GM23338 (cell line): ENCODE measurements at regions not wholly inside any gene's neighbourhood (a gene's known extent, or its start where the extent isn't known, plus 50 kb on each side); places are given as distances from the start of the nearest gene placed in this dataset.
"Not testable (repeated sequence)": the region's sequence is repeated elsewhere in the genome, so short reads cannot be mapped to it uniquely, and the experiment has no call there.

ENCODE experiments used
- ATAC-seq: fragments of 200-7000 bp; cut with Tn5 transposase; 3 replicates; pipeline ENCODE4 v1.9.1; 2020
- DNase-seq: peaks from one replicate; pipeline ENCODE4 v3.0.0-alpha.2; 2015; ENCODE audit warnings: low spot score
- H2AFZ ChIP-seq: fragments of 200-600 bp; sonication (generic); 2 replicates; pipeline ENCODE4 v1.8.0; 2016; ENCODE audit warnings: antibody characterized with exemption, mild to moderate bottlenecking, moderate library complexity
- H3F3A ChIP-seq: fragments of 200-600 bp; sonication (generic); replicated peaks from 2 replicates; pipeline ENCODE4 v1.8.0; 2017; ENCODE audit warnings: antibody characterized with exemption, mixed run types, low read depth
- H3K27ac ChIP-seq: fragments of 200-600 bp; sonication (generic); 2 replicates; pipeline ENCODE4 v1.6.1; 2016; ENCODE audit warnings: low read depth
- H3K27me3 ChIP-seq: fragments of 200-600 bp; sonication (generic); 2 replicates; pipeline ENCODE4 v1.8.0; 2016; ENCODE audit warnings: mild to moderate bottlenecking, mixed run types, moderate library complexity; ENCODE audit not compliant: insufficient read depth
- H3K36me3 ChIP-seq: fragments of 200-600 bp; sonication (generic); 2 replicates; pipeline ENCODE4 v1.8.0; 2016; ENCODE audit warnings: mild to moderate bottlenecking; ENCODE audit not compliant: insufficient read depth
- H3K4me1 ChIP-seq: fragments of 200-600 bp; sonication (generic); 2 replicates; pipeline ENCODE4 v1.8.0; 2016; ENCODE audit warnings: mild to moderate bottlenecking, moderate library complexity; ENCODE audit not compliant: insufficient read depth
- H3K4me2 ChIP-seq: fragments of 200-600 bp; sonication (generic); 2 replicates; pipeline ENCODE4 v1.7.1; 2017; ENCODE audit warnings: mixed run types
- H3K4me3 ChIP-seq: fragments of 200-600 bp; sonication (generic); 2 replicates; pipeline ENCODE4 v1.6.1; 2016; ENCODE audit warnings: mixed run types
- H3K79me2 ChIP-seq: fragments of 200-600 bp; sonication (generic); replicated peaks from 2 replicates; pipeline ENCODE4 v1.8.0; 2017; ENCODE audit warnings: mild to moderate bottlenecking; ENCODE audit not compliant: insufficient read depth
- H3K9me2 ChIP-seq: fragments of 200-600 bp; sonication (generic); 2 replicates; pipeline ENCODE4 v1.8.0; 2017; ENCODE audit not compliant: insufficient read depth
- H4K20me1 ChIP-seq: fragments of 200-600 bp; sonication (generic); replicated peaks from 2 replicates; pipeline ENCODE4 v1.8.0; 2017; ENCODE audit warnings: mild to moderate bottlenecking; ENCODE audit not compliant: insufficient read depth
- H3K27ac Mint-ChIP-seq: 2 replicates; pipeline ENCODE4 v1.8.0; 2020; ENCODE audit warnings: inconsistent platforms, mild to moderate bottlenecking, moderate library complexity, mixed read lengths
- H3K27me3 Mint-ChIP-seq: 3 replicates; pipeline ENCODE4 v1.8.0; 2022; ENCODE audit warnings: low read depth, mild to moderate bottlenecking, moderate library complexity, mixed read lengths, inconsistent platforms; ENCODE audit not compliant: insufficient read depth, poor library complexity
- H3K36me3 Mint-ChIP-seq: 3 replicates; pipeline ENCODE4 v1.8.0; 2021; ENCODE audit warnings: low read depth, mild to moderate bottlenecking, inconsistent platforms, moderate library complexity, mixed read lengths
- H3K4me1 Mint-ChIP-seq: 3 replicates; pipeline ENCODE4 v1.8.0; 2020; ENCODE audit warnings: mild to moderate bottlenecking, inconsistent platforms, mixed read lengths
- H3K4me3 Mint-ChIP-seq: 3 replicates; pipeline ENCODE4 v1.8.0; 2021; ENCODE audit warnings: moderate library complexity, mild to moderate bottlenecking, inconsistent platforms, mixed read lengths
- H3K9me3 Mint-ChIP-seq: 3 replicates; pipeline ENCODE4 v1.8.0; 2020; ENCODE audit warnings: moderate library complexity, mild to moderate bottlenecking, inconsistent platforms, mixed read lengths
- ZNF331 ChIP-seq: fragments of 250-450 bp; sonication (Bioruptor Pico); IDR thresholded peaks from 2 replicates; pipeline ENCODE4 v1.5.0; 2020; ENCODE audit warnings: low read depth, mild to moderate bottlenecking, moderate library complexity
- TF ChIP-seq, protein P1 (sequence below): fragments of 250-450 bp; sonication (Bioruptor Pico); IDR thresholded peaks from 2 replicates; pipeline ENCODE4 v1.5.0; 2020; ENCODE audit warnings: mild to moderate bottlenecking, moderate library complexity
- TF ChIP-seq, protein P2 (sequence below), 2 experiments: fragments of 200-600 bp in 1 of 2; sonication (generic) in 1 of 2; conservative IDR thresholded peaks; 2 replicates each; pipeline versions ENCODE4 v1.5.1 to v1.6.1; 2016 to 2017; ENCODE audit warnings: antibody characterized with exemption in 2 of 2, low read depth in 2 of 2, mild to moderate bottlenecking in 2 of 2, moderate library complexity in 1 of 2

DNA sequence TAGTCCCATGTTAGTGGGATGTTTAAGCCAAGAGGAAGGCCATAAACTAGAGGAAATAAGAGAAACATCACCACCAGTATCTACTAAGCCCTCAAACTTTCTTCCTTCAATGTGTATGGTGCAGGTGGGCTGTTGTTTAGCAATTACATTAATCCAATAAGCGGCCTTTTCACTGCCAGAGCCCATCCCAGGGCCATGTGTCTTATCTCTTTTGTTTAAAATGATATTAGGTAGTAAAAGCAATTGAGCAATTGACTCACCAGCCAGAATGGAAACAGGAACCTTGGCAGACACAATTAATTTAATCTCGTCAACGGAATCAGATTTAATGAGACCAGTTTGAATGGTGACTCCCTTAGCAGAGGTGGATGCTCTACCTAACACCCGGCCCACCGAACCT, 1503.5 kb downstream of the UQCRFS1 start (continued):
- TF ChIP-seq, protein P1, sequence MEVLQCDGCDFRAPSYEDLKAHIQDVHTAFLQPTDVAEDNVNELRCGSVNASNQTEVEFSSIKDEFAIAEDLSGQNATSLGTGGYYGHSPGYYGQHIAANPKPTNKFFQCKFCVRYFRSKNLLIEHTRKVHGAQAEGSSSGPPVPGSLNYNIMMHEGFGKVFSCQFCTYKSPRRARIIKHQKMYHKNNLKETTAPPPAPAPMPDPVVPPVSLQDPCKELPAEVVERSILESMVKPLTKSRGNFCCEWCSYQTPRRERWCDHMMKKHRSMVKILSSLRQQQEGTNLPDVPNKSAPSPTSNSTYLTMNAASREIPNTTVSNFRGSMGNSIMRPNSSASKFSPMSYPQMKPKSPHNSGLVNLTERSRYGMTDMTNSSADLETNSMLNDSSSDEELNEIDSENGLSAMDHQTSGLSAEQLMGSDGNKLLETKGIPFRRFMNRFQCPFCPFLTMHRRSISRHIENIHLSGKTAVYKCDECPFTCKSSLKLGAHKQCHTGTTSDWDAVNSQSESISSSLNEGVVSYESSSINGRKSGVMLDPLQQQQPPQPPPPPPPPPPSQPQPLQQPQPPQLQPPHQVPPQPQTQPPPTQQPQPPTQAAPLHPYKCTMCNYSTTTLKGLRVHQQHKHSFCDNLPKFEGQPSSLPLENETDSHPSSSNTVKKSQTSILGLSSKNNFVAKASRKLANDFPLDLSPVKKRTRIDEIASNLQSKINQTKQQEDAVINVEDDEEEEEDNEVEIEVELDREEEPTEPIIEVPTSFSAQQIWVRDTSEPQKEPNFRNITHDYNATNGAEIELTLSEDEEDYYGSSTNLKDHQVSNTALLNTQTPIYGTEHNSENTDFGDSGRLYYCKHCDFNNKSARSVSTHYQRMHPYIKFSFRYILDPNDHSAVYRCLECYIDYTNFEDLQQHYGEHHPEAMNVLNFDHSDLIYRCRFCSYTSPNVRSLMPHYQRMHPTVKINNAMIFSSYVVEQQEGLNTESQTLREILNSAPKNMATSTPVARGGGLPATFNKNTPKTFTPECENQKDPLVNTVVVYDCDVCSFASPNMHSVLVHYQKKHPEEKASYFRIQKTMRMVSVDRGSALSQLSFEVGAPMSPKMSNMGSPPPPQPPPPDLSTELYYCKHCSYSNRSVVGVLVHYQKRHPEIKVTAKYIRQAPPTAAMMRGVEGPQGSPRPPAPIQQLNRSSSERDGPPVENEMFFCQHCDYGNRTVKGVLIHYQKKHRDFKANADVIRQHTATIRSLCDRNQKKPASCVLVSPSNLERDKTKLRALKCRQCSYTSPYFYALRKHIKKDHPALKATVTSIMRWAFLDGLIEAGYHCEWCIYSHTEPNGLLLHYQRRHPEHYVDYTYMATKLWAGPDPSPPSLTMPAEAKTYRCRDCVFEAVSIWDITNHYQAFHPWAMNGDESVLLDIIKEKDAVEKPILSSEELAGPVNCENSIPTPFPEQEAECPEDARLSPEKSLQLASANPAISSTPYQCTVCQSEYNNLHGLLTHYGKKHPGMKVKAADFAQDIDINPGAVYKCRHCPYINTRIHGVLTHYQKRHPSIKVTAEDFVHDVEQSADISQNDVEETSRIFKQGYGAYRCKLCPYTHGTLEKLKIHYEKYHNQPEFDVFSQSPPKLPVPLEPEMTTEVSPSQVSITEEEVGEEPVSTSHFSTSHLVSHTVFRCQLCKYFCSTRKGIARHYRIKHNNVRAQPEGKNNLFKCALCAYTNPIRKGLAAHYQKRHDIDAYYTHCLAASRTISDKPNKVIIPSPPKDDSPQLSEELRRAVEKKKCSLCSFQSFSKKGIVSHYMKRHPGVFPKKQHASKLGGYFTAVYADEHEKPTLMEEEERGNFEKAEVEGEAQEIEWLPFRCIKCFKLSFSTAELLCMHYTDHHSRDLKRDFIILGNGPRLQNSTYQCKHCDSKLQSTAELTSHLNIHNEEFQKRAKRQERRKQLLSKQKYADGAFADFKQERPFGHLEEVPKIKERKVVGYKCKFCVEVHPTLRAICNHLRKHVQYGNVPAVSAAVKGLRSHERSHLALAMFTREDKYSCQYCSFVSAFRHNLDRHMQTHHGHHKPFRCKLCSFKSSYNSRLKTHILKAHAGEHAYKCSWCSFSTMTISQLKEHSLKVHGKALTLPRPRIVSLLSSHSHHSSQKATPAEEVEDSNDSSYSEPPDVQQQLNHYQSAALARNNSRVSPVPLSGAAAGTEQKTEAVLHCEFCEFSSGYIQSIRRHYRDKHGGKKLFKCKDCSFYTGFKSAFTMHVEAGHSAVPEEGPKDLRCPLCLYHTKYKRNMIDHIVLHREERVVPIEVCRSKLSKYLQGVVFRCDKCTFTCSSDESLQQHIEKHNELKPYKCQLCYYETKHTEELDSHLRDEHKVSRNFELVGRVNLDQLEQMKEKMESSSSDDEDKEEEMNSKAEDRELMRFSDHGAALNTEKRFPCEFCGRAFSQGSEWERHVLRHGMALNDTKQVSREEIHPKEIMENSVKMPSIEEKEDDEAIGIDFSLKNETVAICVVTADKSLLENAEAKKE (CRISPR knock-in tag): no peak
- TF ChIP-seq, protein P2, sequence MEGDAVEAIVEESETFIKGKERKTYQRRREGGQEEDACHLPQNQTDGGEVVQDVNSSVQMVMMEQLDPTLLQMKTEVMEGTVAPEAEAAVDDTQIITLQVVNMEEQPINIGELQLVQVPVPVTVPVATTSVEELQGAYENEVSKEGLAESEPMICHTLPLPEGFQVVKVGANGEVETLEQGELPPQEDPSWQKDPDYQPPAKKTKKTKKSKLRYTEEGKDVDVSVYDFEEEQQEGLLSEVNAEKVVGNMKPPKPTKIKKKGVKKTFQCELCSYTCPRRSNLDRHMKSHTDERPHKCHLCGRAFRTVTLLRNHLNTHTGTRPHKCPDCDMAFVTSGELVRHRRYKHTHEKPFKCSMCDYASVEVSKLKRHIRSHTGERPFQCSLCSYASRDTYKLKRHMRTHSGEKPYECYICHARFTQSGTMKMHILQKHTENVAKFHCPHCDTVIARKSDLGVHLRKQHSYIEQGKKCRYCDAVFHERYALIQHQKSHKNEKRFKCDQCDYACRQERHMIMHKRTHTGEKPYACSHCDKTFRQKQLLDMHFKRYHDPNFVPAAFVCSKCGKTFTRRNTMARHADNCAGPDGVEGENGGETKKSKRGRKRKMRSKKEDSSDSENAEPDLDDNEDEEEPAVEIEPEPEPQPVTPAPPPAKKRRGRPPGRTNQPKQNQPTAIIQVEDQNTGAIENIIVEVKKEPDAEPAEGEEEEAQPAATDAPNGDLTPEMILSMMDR (conservative IDR thresholded peaks at IDR 0.05; ENCODE audit: low read depth in 2 of 2): no peak
- TF ChIP-seq ZNF331: no peak

DNA sequence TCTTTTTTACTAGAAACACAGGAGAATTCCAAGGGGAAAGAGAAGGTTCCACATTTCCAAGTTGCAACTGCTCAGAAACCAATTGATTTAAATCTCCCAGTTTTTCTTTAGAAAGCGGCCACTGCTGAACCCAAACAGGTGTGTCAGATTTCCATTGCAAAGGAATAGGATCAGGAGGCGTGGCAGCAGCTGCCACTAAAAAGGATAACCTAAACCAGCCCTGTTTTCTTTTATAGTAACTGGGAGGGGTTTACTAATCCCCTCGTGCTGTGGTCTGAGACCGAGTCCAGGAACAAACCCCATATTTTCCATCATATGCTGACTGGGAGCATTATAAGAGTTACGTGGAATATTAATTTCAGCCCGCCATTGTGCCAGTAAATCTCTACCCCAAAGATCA, 1504.0 kb downstream of the UQCRFS1 start:
- H4K20me1 ChIP-seq, H3K4me3 Mint-ChIP-seq: not testable (repeated sequence)
- H3K9me3 Mint-ChIP-seq: peaks cover 100% of the 10 kb centered on the region

DNA sequence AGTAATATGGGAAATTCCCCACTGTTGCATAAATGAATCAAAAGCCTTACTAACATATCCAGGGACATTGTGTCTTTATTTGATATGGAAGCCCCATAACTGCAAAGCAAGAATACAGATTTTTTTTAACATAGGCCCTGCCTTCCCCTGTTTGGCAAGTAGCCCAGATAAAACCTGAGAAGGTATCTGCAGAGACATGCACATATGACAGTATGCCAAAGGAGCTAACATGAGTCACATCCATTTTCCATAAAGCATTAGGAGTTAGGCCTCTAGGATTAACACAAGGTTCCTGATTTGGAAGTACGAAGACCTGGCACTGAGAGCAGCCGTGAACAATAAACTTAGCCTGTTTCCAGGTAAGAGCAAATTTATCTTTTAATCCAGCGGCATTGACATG, 1505.9 kb downstream of the UQCRFS1 start:
- not testable (repeated sequence) for H3K27ac ChIP-seq, H3K4me3 Mint-ChIP-seq, H3K9me2 ChIP-seq, H4K20me1 ChIP-seq, H3F3A ChIP-seq, H2AFZ ChIP-seq, H3K27me3 ChIP-seq, H3K4me1 ChIP-seq, H3K4me2 ChIP-seq, H3K27ac Mint-ChIP-seq, H3K27me3 Mint-ChIP-seq, H3K36me3 ChIP-seq, H3K4me3 ChIP-seq, ATAC-seq, DNase-seq, H3K4me1 Mint-ChIP-seq, H3K79me2 ChIP-seq
- Mint-ChIP-seq H3K9me3 (peaks cover 100% of the 10 kb centered on the region), H3K36me3 (peaks cover 31% of the 10 kb centered on the region)

More for the DNA sequence above, 1504.0 kb downstream of the UQCRFS1 start:
- not testable (repeated sequence) for H3K4me1 Mint-ChIP-seq, H3K4me3 ChIP-seq, H3K9me2 ChIP-seq, DNase-seq, H3K27me3 ChIP-seq, H3K4me2 ChIP-seq, H3K27ac ChIP-seq, H3K27ac Mint-ChIP-seq, H3K79me2 ChIP-seq, H2AFZ ChIP-seq, H3K36me3 ChIP-seq, H3K27me3 Mint-ChIP-seq, ATAC-seq, H3F3A ChIP-seq, H3K4me1 ChIP-seq
- H3K36me3 Mint-ChIP-seq: peaks cover 31% of the 10 kb centered on the region
